ENCODE measurements at regions not wholly inside any gene's neighbourhood (a gene's known extent, or its start where the extent isn't known, plus 50 kb on each side); places are given as distances from the start of the nearest gene placed in this dataset.

GRCh38 chr13:50587115-50587514 lies 256.4 kb downstream of the DLEU7 start:
- Mint-ChIP-seq H3K36me3 (ENCODE audit: unreplicated experiment) (no peaks in the 10 kb centered on the region), H3K9me3 (ENCODE audit: unreplicated experiment) (no peaks in the 10 kb centered on the region), H3K27ac (ENCODE audit: unreplicated experiment) (no peak overlapping the region), H3K27me3 (ENCODE audit: unreplicated experiment) (no peaks in the 10 kb centered on the region), H3K4me3 (ENCODE audit: unreplicated experiment) (no peak overlapping the region), H3K4me1 (ENCODE audit: unreplicated experiment) (peaks cover 31% of the 10 kb centered on the region)
- no peak for DNase-seq (ENCODE audit: extremely low spot score, unreplicated experiment)
- TF ChIP-seq, protein P1, sequence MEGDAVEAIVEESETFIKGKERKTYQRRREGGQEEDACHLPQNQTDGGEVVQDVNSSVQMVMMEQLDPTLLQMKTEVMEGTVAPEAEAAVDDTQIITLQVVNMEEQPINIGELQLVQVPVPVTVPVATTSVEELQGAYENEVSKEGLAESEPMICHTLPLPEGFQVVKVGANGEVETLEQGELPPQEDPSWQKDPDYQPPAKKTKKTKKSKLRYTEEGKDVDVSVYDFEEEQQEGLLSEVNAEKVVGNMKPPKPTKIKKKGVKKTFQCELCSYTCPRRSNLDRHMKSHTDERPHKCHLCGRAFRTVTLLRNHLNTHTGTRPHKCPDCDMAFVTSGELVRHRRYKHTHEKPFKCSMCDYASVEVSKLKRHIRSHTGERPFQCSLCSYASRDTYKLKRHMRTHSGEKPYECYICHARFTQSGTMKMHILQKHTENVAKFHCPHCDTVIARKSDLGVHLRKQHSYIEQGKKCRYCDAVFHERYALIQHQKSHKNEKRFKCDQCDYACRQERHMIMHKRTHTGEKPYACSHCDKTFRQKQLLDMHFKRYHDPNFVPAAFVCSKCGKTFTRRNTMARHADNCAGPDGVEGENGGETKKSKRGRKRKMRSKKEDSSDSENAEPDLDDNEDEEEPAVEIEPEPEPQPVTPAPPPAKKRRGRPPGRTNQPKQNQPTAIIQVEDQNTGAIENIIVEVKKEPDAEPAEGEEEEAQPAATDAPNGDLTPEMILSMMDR (IDR thresholded peaks at IDR 0.05), result no peak

DNA sequence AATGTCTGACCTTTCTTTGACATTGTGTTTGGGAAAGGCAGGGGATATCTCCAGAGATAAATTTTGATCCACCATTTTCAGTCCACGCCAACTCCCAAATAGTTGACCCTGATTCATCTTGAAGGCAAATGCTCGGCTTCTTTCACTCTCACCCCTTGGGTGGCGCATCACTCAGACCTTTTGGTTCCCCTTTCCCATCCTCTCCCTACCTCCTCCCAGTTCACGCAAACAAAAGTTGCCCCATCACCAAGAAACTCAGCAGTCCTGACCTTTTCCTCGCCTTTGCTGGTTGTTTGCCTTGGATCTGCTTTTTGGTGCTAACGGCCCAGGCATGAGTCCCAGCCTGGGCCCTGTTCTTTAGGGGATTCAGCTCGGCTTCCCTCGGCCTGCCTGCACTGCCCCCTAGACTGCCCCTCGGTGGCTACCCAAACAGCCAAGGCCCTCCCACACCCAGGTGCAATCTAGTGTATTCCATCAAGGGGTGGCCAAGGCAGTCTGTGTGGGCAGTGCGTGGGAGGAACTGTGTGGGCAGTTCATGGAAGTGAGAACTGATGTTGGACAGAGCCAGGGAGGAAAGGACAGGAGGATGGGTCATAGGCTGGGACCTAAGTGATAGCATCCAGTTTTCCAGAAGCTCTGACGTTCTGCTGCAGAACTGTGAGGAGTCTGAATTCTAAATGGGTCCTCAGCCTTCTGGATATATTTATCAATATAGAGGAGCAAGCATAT lies 255.7 kb downstream of the DLEU7 start:
- no peaks in the 10 kb centered on the region for H3K36me3 Mint-ChIP-seq (ENCODE audit: unreplicated experiment)
- TF ChIP-seq, protein P1 (IDR thresholded peaks at IDR 0.05), result no peak
- no peak overlapping the region for H3K4me3 Mint-ChIP-seq (ENCODE audit: unreplicated experiment)
- no peak overlapping the region for H3K27ac Mint-ChIP-seq (ENCODE audit: unreplicated experiment)
- H3K27me3 Mint-ChIP-seq (ENCODE audit: unreplicated experiment), result no peaks in the 10 kb centered on the region
- H3K4me1 Mint-ChIP-seq (ENCODE audit: unreplicated experiment), result peaks cover 33% of the 10 kb centered on the region
- no peak for DNase-seq (ENCODE audit: extremely low spot score, unreplicated experiment)
- no peaks in the 10 kb centered on the region for H3K9me3 Mint-ChIP-seq (ENCODE audit: unreplicated experiment)

DNA sequence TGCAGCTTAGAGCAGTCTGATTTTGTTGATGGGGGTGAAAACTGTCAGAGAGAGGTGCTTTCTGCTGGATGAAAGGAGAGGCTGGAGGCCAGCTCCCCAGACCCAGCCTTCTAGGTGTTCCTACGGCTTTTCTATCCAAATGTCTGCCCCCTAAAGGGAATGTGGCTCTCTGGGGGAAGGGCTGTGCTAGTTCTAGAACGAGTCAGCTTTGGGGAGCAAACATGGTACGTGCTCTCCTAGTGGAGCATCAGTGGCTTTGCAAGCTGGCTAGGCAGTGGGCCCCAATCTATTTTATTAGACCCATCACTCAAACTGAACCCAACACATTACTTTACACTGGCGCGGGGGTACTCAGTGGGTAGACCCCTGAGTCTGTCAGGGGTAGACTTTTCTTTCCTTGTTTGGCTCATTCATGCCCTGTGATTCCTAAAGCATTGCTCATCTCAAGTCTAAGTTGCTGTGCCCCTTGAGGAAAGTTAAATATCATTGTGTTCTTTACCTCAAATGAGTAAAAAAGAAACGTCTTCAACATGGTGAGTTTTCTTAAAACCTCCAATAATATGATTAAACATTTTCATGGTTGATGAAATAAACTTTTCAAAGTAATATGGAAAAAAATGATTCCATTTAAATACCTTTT lies 254.9 kb downstream of the DLEU7 start:
- H3K27ac Mint-ChIP-seq (ENCODE audit: unreplicated experiment), result no peak overlapping the region
- H3K4me1 Mint-ChIP-seq (ENCODE audit: unreplicated experiment), result peaks cover 38% of the 10 kb centered on the region
- no peaks in the 10 kb centered on the region for H3K27me3 Mint-ChIP-seq (ENCODE audit: unreplicated experiment)
- DNase-seq (ENCODE audit: extremely low spot score, unreplicated experiment), result no peak
- H3K4me3 Mint-ChIP-seq (ENCODE audit: unreplicated experiment), result no peak overlapping the region
- no peaks in the 10 kb centered on the region for H3K9me3 Mint-ChIP-seq (ENCODE audit: unreplicated experiment)
- TF ChIP-seq, protein P1 (IDR thresholded peaks at IDR 0.05), result no peak
- H3K36me3 Mint-ChIP-seq (ENCODE audit: unreplicated experiment), result no peaks in the 10 kb centered on the region

DNA sequence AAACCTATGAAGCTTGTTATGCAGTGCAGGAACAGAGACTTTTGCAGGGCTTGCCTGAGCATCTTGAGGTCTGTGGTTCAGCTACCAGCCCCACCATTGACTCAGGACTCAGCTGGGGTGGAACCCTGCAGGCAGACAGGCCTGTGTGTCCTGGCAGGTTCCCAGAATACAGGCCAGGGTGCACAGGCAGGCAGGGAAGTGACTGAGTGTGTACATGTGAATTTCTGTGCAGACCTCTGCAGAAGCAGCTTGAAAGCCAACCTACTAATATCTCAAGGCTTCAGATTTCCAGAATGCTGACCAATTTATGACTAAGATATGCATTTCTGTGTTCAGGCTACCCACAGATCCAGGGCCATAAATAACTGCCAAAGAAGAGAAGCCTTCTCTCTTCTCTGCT lies 254.4 kb downstream of the DLEU7 start:
- TF ChIP-seq, protein P1 (IDR thresholded peaks at IDR 0.05), result no peak
- DNase-seq (ENCODE audit: extremely low spot score, unreplicated experiment), result no peak
- no peaks in the 10 kb centered on the region for H3K27me3 Mint-ChIP-seq (ENCODE audit: unreplicated experiment)
- H3K9me3 Mint-ChIP-seq (ENCODE audit: unreplicated experiment), result no peaks in the 10 kb centered on the region
- H3K27ac Mint-ChIP-seq (ENCODE audit: unreplicated experiment), result no peak overlapping the region
- peaks cover 42% of the 10 kb centered on the region for H3K4me1 Mint-ChIP-seq (ENCODE audit: unreplicated experiment)
- no peaks in the 10 kb centered on the region for H3K36me3 Mint-ChIP-seq (ENCODE audit: unreplicated experiment)
- no peak overlapping the region for H3K4me3 Mint-ChIP-seq (ENCODE audit: unreplicated experiment)

DNA sequence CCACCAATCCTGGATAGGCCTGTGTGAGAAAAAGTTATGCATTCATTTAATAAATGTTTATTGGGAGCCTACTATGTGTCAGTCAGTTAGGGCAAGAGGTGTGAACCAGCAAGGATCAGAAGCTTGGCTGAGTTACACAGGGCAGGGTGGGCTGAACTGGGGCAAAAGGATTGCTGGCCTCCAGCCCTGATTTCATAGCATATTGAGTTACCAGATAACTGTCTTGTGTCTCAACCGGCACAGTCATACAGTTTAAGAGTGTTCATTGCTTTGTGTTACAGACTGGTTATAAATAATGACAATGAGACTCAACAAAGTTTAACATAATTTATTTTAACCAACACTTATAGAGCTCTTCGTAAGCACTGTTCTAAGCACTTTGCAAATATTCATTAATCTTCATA lies 253.8 kb downstream of the DLEU7 start:
- TF ChIP-seq, protein P1 (IDR thresholded peaks at IDR 0.05), result no peak
- H3K4me1 Mint-ChIP-seq (ENCODE audit: unreplicated experiment), result peaks cover 46% of the 10 kb centered on the region

More for the DNA sequence above, 253.8 kb downstream of the DLEU7 start:
- Mint-ChIP-seq H3K9me3 (ENCODE audit: unreplicated experiment) (no peaks in the 10 kb centered on the region), H3K36me3 (ENCODE audit: unreplicated experiment) (no peaks in the 10 kb centered on the region), H3K27me3 (ENCODE audit: unreplicated experiment) (no peaks in the 10 kb centered on the region), H3K27ac (ENCODE audit: unreplicated experiment) (no peak overlapping the region), H3K4me3 (ENCODE audit: unreplicated experiment) (no peak overlapping the region)
- DNase-seq (ENCODE audit: extremely low spot score, unreplicated experiment), result no peak
